Endothelial cell (in vitro differentiated cells): ENCODE measurements at regions not wholly inside any gene's neighbourhood (a gene's known extent, or its start where the extent isn't known, plus 50 kb on each side); places are given as distances from the start of the nearest gene placed in this dataset.

Experiments
- DNase-seq: peaks from one replicate; pipeline ENCODE4 v3.0.0; 2021; ENCODE audit warnings: low spot score
- H3K27ac Mint-ChIP-seq: one replicate; pipeline ENCODE4 v1.8.0; 2021; ENCODE audit warnings: mixed read lengths, inconsistent platforms; ENCODE audit not compliant: unreplicated experiment
- H3K27me3 Mint-ChIP-seq: one replicate; pipeline ENCODE4 v1.8.0; 2021; ENCODE audit warnings: mild to moderate bottlenecking, moderate library complexity, mixed read lengths, inconsistent platforms; ENCODE audit not compliant: unreplicated experiment
- H3K36me3 Mint-ChIP-seq: one replicate; pipeline ENCODE4 v1.8.0; 2021; ENCODE audit warnings: mild to moderate bottlenecking, low read depth, mixed read lengths, inconsistent platforms; ENCODE audit not compliant: unreplicated experiment
- H3K4me1 Mint-ChIP-seq: one replicate; pipeline ENCODE4 v1.8.0; 2021; ENCODE audit warnings: mild to moderate bottlenecking, mixed read lengths, inconsistent platforms; ENCODE audit not compliant: unreplicated experiment
- H3K4me3 Mint-ChIP-seq: one replicate; pipeline ENCODE4 v1.8.0; 2021; ENCODE audit warnings: mild to moderate bottlenecking, mixed read lengths, inconsistent platforms; ENCODE audit not compliant: unreplicated experiment
- H3K9me3 Mint-ChIP-seq: one replicate; pipeline ENCODE4 v1.8.0; 2021; ENCODE audit warnings: mixed read lengths, inconsistent platforms; ENCODE audit not compliant: unreplicated experiment
- TF ChIP-seq, protein P1 (sequence below): fragments of 200-600 bp; sonication (generic); IDR thresholded peaks from one replicate; pipeline ENCODE4 v1.5.0; 2021; ENCODE audit warnings: antibody characterized with exemption; ENCODE audit not compliant: unreplicated experiment

DNA sequence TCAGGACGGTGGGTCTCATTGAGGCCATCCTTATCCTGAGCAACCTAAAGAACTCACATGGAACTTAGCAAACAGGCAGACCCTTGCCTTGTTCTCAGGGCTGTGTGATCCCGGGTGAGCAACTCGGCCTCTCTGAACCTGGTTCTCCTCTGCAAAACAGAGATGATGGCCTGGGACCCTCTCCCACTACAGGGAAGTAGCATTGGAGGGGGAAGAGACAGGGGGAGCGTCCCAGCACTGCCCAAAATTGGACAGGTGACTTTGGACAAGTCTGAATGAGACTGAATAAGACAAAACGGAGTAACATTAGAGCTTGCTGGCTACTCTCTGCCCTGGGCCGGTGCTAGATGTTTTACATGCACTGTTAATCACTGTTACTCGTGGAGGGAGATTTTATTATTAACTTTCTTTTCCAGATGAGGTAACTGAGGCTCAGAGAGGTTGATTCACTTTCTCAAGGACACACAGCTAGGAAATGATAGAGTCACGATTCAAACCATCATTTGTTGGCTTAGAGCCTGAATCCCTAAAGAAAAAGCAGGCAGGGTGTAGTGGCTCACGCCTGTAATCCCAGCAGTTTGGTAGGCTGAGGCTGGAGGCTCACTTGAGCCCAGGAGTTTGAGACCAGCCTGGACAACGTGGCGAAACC lies 136.4 kb downstream of the C9orf50 start:
- Mint-ChIP-seq H3K4me1 (peaks cover 50% of the 10 kb centered on the region), H3K9me3 (no peaks in the 10 kb centered on the region), H3K4me3 (no peak overlapping the region), H3K36me3 (peaks cover 6% of the 10 kb centered on the region), H3K27me3 (peaks cover 22% of the 10 kb centered on the region), H3K27ac (no peak overlapping the region)
- no peak for DNase-seq
- TF ChIP-seq, protein P1, sequence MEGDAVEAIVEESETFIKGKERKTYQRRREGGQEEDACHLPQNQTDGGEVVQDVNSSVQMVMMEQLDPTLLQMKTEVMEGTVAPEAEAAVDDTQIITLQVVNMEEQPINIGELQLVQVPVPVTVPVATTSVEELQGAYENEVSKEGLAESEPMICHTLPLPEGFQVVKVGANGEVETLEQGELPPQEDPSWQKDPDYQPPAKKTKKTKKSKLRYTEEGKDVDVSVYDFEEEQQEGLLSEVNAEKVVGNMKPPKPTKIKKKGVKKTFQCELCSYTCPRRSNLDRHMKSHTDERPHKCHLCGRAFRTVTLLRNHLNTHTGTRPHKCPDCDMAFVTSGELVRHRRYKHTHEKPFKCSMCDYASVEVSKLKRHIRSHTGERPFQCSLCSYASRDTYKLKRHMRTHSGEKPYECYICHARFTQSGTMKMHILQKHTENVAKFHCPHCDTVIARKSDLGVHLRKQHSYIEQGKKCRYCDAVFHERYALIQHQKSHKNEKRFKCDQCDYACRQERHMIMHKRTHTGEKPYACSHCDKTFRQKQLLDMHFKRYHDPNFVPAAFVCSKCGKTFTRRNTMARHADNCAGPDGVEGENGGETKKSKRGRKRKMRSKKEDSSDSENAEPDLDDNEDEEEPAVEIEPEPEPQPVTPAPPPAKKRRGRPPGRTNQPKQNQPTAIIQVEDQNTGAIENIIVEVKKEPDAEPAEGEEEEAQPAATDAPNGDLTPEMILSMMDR = no peak

DNA sequence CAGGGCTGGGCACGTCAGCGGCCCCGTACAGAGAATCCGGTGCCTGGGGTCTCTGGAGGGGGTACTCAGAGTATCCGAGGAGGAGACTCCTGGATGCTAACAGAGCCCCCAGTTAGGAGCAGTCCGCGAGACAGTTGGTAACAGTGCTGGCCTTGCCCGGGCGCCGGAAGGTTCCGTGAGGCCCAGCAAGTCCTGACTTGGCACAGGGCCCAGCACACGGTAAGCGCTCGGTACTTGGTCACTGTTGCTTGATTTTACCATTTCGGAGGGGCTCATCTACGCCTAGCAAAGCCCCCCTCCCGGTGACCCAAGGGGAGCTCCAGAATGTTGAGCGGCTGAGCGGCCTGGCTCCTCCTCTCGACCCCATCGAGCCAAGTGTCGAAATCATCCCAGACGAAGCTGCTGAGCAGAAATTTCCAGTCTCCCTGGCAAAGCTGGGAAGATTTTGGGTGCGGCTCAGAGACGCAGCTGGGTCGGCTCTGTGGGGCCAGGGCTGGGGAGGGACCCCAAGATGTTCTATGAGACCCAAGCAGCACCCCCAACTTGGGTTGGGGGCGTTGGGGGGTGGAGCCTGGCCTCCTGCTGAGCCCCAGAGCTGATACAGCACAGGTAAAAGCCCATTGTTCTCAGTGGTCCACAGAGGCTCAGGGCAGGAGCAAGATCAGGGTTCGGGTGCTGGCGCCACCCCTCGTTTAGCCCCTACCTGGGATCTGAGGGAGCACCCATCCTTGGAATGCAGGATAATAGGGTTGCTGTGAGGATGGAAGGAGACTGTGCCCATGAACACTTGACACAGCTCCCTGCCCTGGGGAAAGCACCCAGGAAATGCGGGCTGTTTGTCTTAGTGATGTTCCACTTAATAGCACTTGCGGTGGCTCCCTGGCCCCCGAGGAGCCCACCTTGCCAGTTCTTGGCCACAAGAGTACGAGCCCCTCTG lies 137.2 kb downstream of the C9orf50 start:
- Mint-ChIP-seq H3K27me3 (peaks cover 23% of the 10 kb centered on the region), H3K36me3 (peaks cover 6% of the 10 kb centered on the region), H3K4me3 (no peak overlapping the region), H3K9me3 (no peaks in the 10 kb centered on the region), H3K27ac (no peak overlapping the region), H3K4me1 (peaks cover 53% of the 10 kb centered on the region)
- TF ChIP-seq, protein P1 = no peak
- DNase-seq = no peak

DNA sequence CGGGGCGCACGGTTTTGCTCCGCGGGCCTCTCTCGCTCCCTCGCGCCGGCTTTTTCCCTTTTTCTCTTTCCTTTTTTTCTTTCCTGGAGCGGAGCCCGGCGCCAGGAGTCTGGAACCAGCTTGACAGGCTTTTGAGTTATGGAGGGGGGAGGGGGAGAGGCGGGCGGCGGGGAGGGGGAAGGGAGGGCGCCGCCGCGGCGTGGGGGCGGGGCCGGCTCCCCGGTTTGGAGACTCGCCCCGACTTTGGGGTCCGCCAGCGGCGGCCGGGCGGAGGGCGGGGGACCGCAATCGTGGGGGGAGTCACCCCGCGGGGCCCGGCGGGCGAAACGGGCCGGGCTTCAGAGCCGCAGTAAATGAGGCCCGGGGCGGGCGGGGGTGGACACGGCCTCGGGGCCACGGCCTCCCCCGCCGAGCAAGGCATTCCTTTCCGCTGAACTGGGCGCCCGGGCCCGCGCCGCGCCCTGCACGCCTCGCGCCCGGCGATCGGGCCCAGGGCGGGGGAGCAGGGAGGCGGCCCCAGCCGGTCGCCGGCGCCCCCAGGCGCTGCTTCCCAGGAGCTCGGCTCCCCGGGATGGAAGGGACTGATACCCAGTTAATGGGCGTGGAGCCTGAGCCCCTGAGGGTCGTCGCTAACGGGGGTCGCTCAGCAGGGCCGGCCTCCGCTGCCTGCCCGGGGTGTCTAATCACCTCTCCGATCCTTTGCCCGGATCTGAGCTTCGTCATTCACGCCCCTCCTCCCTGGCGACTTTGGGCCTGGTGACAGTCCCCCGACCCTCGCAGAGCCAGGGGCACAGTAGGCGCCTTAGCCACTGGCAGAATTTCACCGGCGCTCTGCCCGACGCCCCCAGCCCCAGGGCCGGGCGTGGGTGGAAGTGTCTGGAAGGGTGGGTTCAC lies 138.1 kb downstream of the C9orf50 start:
- Mint-ChIP-seq H3K27ac (peak overlapping the region; percentile 86), H3K27me3 (peaks cover 19% of the 10 kb centered on the region), H3K36me3 (peaks cover 6% of the 10 kb centered on the region), H3K4me3 (no peak overlapping the region), H3K9me3 (no peaks in the 10 kb centered on the region), H3K4me1 (peaks cover 54% of the 10 kb centered on the region)
- peak; percentile 59 for DNase-seq
- TF ChIP-seq, protein P1 = no peak

DNA sequence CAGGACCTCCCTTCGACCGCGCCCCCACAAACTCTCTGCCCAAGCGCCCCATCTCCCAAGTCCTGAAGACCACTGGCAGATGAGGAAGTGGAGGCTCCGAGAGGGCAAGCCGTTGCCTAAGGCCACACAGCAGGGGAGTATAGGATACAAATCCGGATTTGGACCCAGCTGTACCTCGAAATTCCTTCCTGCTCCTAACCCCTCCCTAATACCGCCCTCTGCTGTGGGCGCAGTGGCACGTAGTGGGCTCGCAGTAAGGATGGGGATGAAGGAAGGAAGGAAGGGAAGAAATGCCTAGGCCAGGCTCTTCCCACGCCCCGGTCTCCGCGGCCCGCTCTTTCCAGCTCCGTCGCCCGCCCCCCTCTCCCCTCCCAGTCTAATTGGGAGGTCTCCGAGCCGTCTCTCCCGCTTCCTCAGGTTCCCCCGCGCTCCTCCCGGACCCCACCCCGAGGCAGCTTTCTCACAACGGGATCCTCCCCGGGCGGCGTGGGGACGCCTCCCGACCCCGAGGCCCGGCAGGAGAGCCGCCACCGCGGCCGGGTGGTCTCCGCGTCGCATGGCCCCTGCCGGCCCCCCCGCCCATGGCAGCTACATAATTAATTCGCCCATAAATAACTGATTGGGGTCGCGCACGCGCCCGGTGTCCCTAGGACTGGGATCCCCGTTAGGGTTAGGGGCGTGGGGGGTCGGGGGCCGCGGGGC lies 138.9 kb downstream of the C9orf50 start:
- Mint-ChIP-seq H3K4me3 (no peak overlapping the region), H3K4me1 (peaks cover 58% of the 10 kb centered on the region), H3K36me3 (peaks cover 6% of the 10 kb centered on the region), H3K27me3 (peaks cover 15% of the 10 kb centered on the region), H3K9me3 (no peaks in the 10 kb centered on the region), H3K27ac (no peak overlapping the region)
- TF ChIP-seq, protein P1 = no peak
- no peak for DNase-seq
